ENCODE measurements at regions not wholly inside any gene's neighbourhood (a gene's known extent, or its start where the extent isn't known, plus 50 kb on each side); places are given as distances from the start of the nearest gene placed in this dataset.

GRCh38 chr2:226405465-226405864, 394.2 kb downstream of the IRS1 start:
- TF ChIP-seq CTCF (IDR thresholded peaks at IDR 0.05) = no peak
- TF ChIP-seq POLR2A (IDR thresholded peaks at IDR 0.05) = no peak

Measured in testis (tissue), 2 donors.